Astrocyte (in vitro differentiated cells and primary cell): ENCODE measurements at regions not wholly inside any gene's neighbourhood (a gene's known extent, or its start where the extent isn't known, plus 50 kb on each side); places are given as distances from the start of the nearest gene placed in this dataset.

Experiments used
- DNase-seq: peaks from one replicate; pipeline ENCODE4 v3.0.0-alpha.2; 2010; ENCODE audit warnings: low read depth
- FAIRE-seq: peaks from 2 replicates; lab custom pipeline; 2011; peaks lifted over from hg19 to GRCh38; lab: Jason Lieb, UNC
- H2AFZ ChIP-seq: 2 replicates; pipeline ENCODE4 v1.6.0; 2012; ENCODE audit warnings: low read depth, low read length, inconsistent platforms
- H3K27ac ChIP-seq: 2 replicates; pipeline ENCODE4 v1.5.1; 2011; ENCODE audit warnings: low read depth, low read length, inconsistent platforms
- H3K27me3 ChIP-seq: 2 replicates; pipeline ENCODE4 v1.6.0; 2011; ENCODE audit warnings: low read length, inconsistent platforms; ENCODE audit not compliant: insufficient read depth
- H3K36me3 ChIP-seq: 2 replicates; pipeline ENCODE4 v1.5.1; 2011; ENCODE audit warnings: low read length, inconsistent platforms; ENCODE audit not compliant: insufficient read depth
- H3K4me1 ChIP-seq: 2 replicates; pipeline ENCODE4 v1.5.1; 2011; ENCODE audit warnings: low read length, inconsistent platforms; ENCODE audit not compliant: insufficient read depth
- H3K4me2 ChIP-seq: 2 replicates; pipeline ENCODE4 v1.6.0; 2012; ENCODE audit warnings: low read length, inconsistent platforms
- H3K4me3 ChIP-seq: 2 replicates; pipeline ENCODE4 v1.5.1; 2011; ENCODE audit warnings: low read depth, mild to moderate bottlenecking, low read length, inconsistent platforms; ENCODE audit not compliant: insufficient read depth
- H3K79me2 ChIP-seq: 2 replicates; pipeline ENCODE4 v1.6.0; 2012; ENCODE audit warnings: mild to moderate bottlenecking, low read length, inconsistent platforms; ENCODE audit not compliant: insufficient read depth
- H3K9ac ChIP-seq: 2 replicates; pipeline ENCODE4 v1.6.0; 2012; ENCODE audit warnings: mild to moderate bottlenecking, low read length, inconsistent platforms
- H3K9me3 ChIP-seq: 2 replicates; pipeline ENCODE4 v1.5.1; 2012; ENCODE audit warnings: low read depth, mild to moderate bottlenecking, low read length, inconsistent platforms; ENCODE audit not compliant: insufficient read depth
- H4K20me1 ChIP-seq: 2 replicates; pipeline ENCODE4 v1.6.0; 2012; ENCODE audit warnings: low read length, inconsistent platforms; ENCODE audit not compliant: insufficient read depth
- H3K27ac Mint-ChIP-seq: one replicate; pipeline ENCODE4 v1.8.0; 2021; ENCODE audit warnings: mild to moderate bottlenecking, mixed read lengths; ENCODE audit not compliant: unreplicated experiment
- H3K27me3 Mint-ChIP-seq: one replicate; pipeline ENCODE4 v1.8.0; 2021; ENCODE audit warnings: low read depth, mixed read lengths; ENCODE audit not compliant: unreplicated experiment
- H3K36me3 Mint-ChIP-seq: one replicate; pipeline ENCODE4 v1.8.0; 2021; ENCODE audit warnings: low read depth, mixed read lengths; ENCODE audit not compliant: unreplicated experiment
- H3K4me1 Mint-ChIP-seq: one replicate; pipeline ENCODE4 v1.8.0; 2021; ENCODE audit warnings: low read depth, mixed read lengths; ENCODE audit not compliant: unreplicated experiment
- H3K4me3 Mint-ChIP-seq: one replicate; pipeline ENCODE4 v1.8.0; 2021; ENCODE audit warnings: mild to moderate bottlenecking, moderate library complexity, mixed read lengths; ENCODE audit not compliant: unreplicated experiment
- H3K9me3 Mint-ChIP-seq: one replicate; pipeline ENCODE4 v1.8.0; 2021; ENCODE audit warnings: mild to moderate bottlenecking, mixed read lengths; ENCODE audit not compliant: unreplicated experiment
- EZH2 ChIP-seq: IDR thresholded peaks from 2 replicates; pipeline ENCODE4 v1.6.1; 2012; ENCODE audit warnings: mild to moderate bottlenecking, low read length, inconsistent platforms; ENCODE audit not compliant: insufficient read depth
- TF ChIP-seq, protein P1 (sequence below): IDR thresholded peaks from 2 replicates; pipeline ENCODE4 v1.5.1; 2011; ENCODE audit warnings: low read depth, mild to moderate bottlenecking, inconsistent platforms, low read length, moderate library complexity; ENCODE audit not compliant: insufficient read depth

DNA sequence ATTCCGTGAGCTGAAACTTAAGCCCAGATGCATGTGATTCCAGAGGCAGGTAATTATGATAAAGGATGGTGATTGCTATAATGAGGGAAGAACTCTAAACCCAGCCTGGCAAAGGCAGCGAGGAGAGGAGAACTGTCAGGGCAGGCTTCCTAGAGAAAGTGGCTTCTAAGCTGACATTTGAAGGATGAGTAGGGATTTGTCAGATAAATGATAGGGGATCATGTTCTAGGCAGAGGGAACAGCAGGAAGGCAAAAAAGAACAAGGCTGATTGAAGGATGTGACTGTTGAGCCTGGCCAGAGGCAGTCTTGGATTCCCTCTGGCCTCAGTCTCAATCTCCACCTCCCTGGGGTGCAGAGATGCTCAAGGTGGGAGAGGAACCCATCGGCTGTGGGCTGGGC is 146.4 kb upstream of the POU3F1 start:
- H3K27me3 Mint-ChIP-seq = peaks cover 40% of the 10 kb centered on the region
- Histone ChIP-seq H3K9ac (no peak overlapping the region), H3K9me3 (no peaks in the 10 kb centered on the region), H3K27ac (no peak overlapping the region), H3K27me3 (peaks cover 6% of the 10 kb centered on the region), H2AFZ (no peak overlapping the region), H3K4me2 (no peak overlapping the region), H4K20me1 (no peaks in the 10 kb centered on the region), H3K36me3 (no peaks in the 10 kb centered on the region), H3K4me3 (no peak overlapping the region), H3K4me1 (no peaks in the 10 kb centered on the region), H3K79me2 (no peaks in the 10 kb centered on the region)
- FAIRE-seq (no peak), DNase-seq (no peak)
- H3K36me3 Mint-ChIP-seq = peaks cover 6% of the 10 kb centered on the region
- no peak overlapping the region for H3K4me3 Mint-ChIP-seq
- TF ChIP-seq EZH2 = no peak
- H3K27ac Mint-ChIP-seq = no peak overlapping the region
- no peaks in the 10 kb centered on the region for H3K4me1 Mint-ChIP-seq
- peaks cover 8% of the 10 kb centered on the region for H3K9me3 Mint-ChIP-seq

DNA sequence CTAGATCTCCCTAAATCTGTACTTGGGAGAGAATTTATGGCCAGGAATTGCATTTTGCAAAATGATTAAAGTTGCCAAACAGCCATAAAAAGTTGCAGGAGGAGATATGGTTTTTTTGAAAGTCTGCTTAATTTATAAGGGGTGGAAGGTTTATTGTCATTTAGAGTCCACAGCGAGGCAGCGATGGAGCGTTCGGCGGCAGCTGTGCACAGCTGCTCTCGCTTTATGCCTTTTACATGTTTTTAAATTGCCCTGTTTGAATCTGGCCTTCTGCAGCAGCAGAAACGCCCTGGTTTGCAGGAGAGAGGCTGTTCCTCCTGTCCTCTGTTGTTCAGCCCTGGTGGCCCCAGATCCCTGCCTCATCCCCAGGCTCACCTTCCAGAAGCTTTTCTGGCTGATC is 144.9 kb upstream of the POU3F1 start:
- H3K9me3 Mint-ChIP-seq = peaks cover 9% of the 10 kb centered on the region
- Histone ChIP-seq H3K9me3 (no peaks in the 10 kb centered on the region), H4K20me1 (no peaks in the 10 kb centered on the region), H3K4me1 (no peaks in the 10 kb centered on the region), H2AFZ (no peak overlapping the region), H3K36me3 (no peaks in the 10 kb centered on the region), H3K4me3 (no peak overlapping the region), H3K27me3 (peaks cover 6% of the 10 kb centered on the region), H3K4me2 (no peak overlapping the region), H3K9ac (no peak overlapping the region), H3K27ac (no peak overlapping the region), H3K79me2 (no peaks in the 10 kb centered on the region)
- TF ChIP-seq, protein P1, sequence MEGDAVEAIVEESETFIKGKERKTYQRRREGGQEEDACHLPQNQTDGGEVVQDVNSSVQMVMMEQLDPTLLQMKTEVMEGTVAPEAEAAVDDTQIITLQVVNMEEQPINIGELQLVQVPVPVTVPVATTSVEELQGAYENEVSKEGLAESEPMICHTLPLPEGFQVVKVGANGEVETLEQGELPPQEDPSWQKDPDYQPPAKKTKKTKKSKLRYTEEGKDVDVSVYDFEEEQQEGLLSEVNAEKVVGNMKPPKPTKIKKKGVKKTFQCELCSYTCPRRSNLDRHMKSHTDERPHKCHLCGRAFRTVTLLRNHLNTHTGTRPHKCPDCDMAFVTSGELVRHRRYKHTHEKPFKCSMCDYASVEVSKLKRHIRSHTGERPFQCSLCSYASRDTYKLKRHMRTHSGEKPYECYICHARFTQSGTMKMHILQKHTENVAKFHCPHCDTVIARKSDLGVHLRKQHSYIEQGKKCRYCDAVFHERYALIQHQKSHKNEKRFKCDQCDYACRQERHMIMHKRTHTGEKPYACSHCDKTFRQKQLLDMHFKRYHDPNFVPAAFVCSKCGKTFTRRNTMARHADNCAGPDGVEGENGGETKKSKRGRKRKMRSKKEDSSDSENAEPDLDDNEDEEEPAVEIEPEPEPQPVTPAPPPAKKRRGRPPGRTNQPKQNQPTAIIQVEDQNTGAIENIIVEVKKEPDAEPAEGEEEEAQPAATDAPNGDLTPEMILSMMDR = no peak
- TF ChIP-seq EZH2 = no peak
- H3K27ac Mint-ChIP-seq = no peak overlapping the region
- H3K36me3 Mint-ChIP-seq = peaks cover 6% of the 10 kb centered on the region
- no peaks in the 10 kb centered on the region for H3K4me1 Mint-ChIP-seq
- FAIRE-seq (no peak), DNase-seq (no peak)
- no peak overlapping the region for H3K4me3 Mint-ChIP-seq
- H3K27me3 Mint-ChIP-seq = peaks cover 47% of the 10 kb centered on the region

DNA sequence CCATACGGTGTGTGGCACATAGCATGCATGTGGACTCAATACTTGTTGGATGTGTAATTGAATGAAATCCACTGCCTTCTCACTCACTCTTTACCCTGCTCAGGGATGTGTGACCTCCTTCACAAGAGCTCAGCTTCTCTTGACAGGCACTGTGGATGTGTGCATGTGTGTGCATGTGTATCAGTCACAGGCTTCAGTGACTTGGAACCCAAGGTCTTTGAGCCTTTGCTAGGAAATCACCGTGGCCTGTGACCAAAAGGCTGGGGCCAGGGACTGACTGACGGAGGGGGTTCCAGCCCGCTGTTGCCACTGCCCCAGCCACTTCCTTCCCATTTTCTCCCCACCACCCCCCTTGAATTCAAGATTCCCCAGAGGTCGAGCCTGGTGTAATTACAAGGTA is 144.4 kb upstream of the POU3F1 start:
- no peak overlapping the region for H3K4me3 Mint-ChIP-seq
- Histone ChIP-seq H4K20me1 (no peaks in the 10 kb centered on the region), H3K27ac (no peak overlapping the region), H3K4me2 (no peak overlapping the region), H3K27me3 (peaks cover 6% of the 10 kb centered on the region), H3K9ac (no peak overlapping the region), H3K36me3 (no peaks in the 10 kb centered on the region), H3K4me1 (no peaks in the 10 kb centered on the region), H2AFZ (no peak overlapping the region), H3K4me3 (no peak overlapping the region), H3K79me2 (no peaks in the 10 kb centered on the region), H3K9me3 (no peaks in the 10 kb centered on the region)
- TF ChIP-seq EZH2 = no peak
- FAIRE-seq = no peak
- DNase-seq = no peak
- peaks cover 14% of the 10 kb centered on the region for H3K9me3 Mint-ChIP-seq
- H3K27me3 Mint-ChIP-seq = peaks cover 47% of the 10 kb centered on the region
- no peak overlapping the region for H3K27ac Mint-ChIP-seq
- H3K36me3 Mint-ChIP-seq = peaks cover 6% of the 10 kb centered on the region
- H3K4me1 Mint-ChIP-seq = no peaks in the 10 kb centered on the region
